ENCODE measurements at regions not wholly inside any gene's neighbourhood (a gene's known extent, or its start where the extent isn't known, plus 50 kb on each side); places are given as distances from the start of the nearest gene placed in this dataset.

GRCh38 chrX:69038188-69038587 lies 127.1 kb downstream of the PJA1 start:
- POLR2A ChIA-PET: no interaction called here
- TF ChIP-seq CTCF (IDR thresholded peaks at IDR 0.05; ENCODE audit: low read depth, low read length): no peak
- DNase-seq (ENCODE audit: low read depth, low spot score): no peak
- no peak overlapping the region for H3K27ac ChIP-seq (ENCODE audit: low read depth, low read length)
- no peaks in the 10 kb centered on the region for H3K9me3 ChIP-seq (ENCODE audit: control insufficient read depth, insufficient read depth, low read length)
- no peak overlapping the region for H3K4me3 ChIP-seq (ENCODE audit: low read depth, low read length)
- no peaks in the 10 kb centered on the region for H3K27me3 ChIP-seq (ENCODE audit: control insufficient read depth, insufficient read depth, low read length)
- CTCF ChIA-PET: interaction anchor here (0.6 kb wide), 1 partner anchor 26 kb away, joined by 3 read pairs; no protein-coding TSS in a partner anchor

DNA sequence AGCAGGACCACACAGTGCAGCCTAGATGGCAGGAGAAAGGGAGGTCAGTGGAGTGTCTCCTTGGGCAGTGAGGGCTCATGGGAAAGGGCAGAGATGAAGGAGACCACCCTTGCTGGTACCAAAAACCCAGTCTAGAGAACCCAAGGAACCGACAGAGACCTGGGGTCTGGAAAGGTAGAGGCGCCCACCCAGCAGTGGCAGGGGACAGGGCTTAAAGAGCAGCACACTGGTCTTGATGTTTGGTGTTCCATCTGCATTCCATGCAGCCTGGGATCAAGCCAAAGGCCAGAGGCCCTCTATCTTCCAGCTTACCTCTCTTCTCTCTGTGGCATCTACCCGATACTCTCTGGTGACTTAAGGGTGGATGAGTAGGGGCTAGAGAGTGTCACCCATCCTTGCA lies 127.5 kb downstream of the PJA1 start:
- no peak for DNase-seq (ENCODE audit: low read depth, low spot score)
- Histone ChIP-seq H3K4me3 (ENCODE audit: low read depth, low read length) (no peak overlapping the region), H3K27ac (ENCODE audit: low read depth, low read length) (no peak overlapping the region), H3K9me3 (ENCODE audit: control insufficient read depth, insufficient read depth, low read length) (no peaks in the 10 kb centered on the region), H3K27me3 (ENCODE audit: control insufficient read depth, insufficient read depth, low read length) (no peaks in the 10 kb centered on the region)
- POLR2A ChIA-PET: no interaction called here
- CTCF ChIA-PET: interaction anchor here (0.6 kb wide), 1 partner anchor 11 kb away, joined by 5 read pairs; no protein-coding TSS in a partner anchor
- TF ChIP-seq CTCF (IDR thresholded peaks at IDR 0.05; ENCODE audit: low read depth, low read length): no peak

GRCh38 chrX:69036674-69037573 lies 128.3 kb downstream of the PJA1 start:
- no peak for DNase-seq (ENCODE audit: low read depth, low spot score)
- no peak for TF ChIP-seq CTCF (IDR thresholded peaks at IDR 0.05; ENCODE audit: low read depth, low read length)
- CTCF ChIA-PET: interaction anchor here (0.6 kb wide), 1 partner anchor 11 kb away, joined by 5 read pairs; no protein-coding TSS in a partner anchor

GRCh38 chrX:69034451-69034850 lies 130.8 kb downstream of the PJA1 start:
- POLR2A ChIA-PET: no interaction called here
- H3K9me3 ChIP-seq (ENCODE audit: control insufficient read depth, insufficient read depth, low read length): no peaks in the 10 kb centered on the region
- no peak overlapping the region for H3K27ac ChIP-seq (ENCODE audit: low read depth, low read length)
- no peaks in the 10 kb centered on the region for H3K27me3 ChIP-seq (ENCODE audit: control insufficient read depth, insufficient read depth, low read length)
- TF ChIP-seq CTCF (IDR thresholded peaks at IDR 0.05; ENCODE audit: low read depth, low read length): no peak
- DNase-seq (ENCODE audit: low read depth, low spot score): no peak
- CTCF ChIA-PET: no interaction called here
- H3K4me3 ChIP-seq (ENCODE audit: low read depth, low read length): no peak overlapping the region

More at GRCh38 chrX:69036674-69037573, 128.3 kb downstream of the PJA1 start:
- Histone ChIP-seq H3K9me3 (ENCODE audit: control insufficient read depth, insufficient read depth, low read length) (no peaks in the 10 kb centered on the region), H3K4me3 (ENCODE audit: low read depth, low read length) (no peak overlapping the region), H3K27me3 (ENCODE audit: control insufficient read depth, insufficient read depth, low read length) (no peaks in the 10 kb centered on the region), H3K27ac (ENCODE audit: low read depth, low read length) (no peak overlapping the region)
- POLR2A ChIA-PET: no interaction called here

DNA sequence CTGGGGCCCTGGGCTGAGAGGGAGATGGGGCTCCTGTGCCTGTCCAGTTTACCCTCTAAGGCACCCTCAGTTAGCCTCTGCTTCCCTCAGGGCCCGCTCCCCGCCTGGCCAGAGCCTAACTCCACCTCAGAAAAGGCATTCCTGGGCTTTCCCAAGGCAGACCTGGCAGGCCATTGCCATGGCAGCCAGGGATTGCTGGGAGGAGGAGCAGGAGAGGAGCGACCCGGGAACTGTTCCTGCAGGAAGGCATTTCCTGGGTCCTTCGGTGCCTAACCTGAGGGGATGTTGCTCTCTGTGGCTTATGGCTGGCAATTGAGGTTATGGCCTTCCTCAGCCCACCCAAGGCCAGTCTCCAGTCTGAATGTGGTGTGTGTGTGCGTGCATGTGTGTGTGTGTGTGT lies 131.3 kb downstream of the PJA1 start:
- CTCF ChIA-PET: no interaction called here
- Histone ChIP-seq H3K27me3 (ENCODE audit: control insufficient read depth, insufficient read depth, low read length) (no peaks in the 10 kb centered on the region), H3K9me3 (ENCODE audit: control insufficient read depth, insufficient read depth, low read length) (no peaks in the 10 kb centered on the region), H3K27ac (ENCODE audit: low read depth, low read length) (no peak overlapping the region), H3K4me3 (ENCODE audit: low read depth, low read length) (no peak overlapping the region)
- DNase-seq (ENCODE audit: low read depth, low spot score): no peak
- no peak for TF ChIP-seq CTCF (IDR thresholded peaks at IDR 0.05; ENCODE audit: low read depth, low read length)
- POLR2A ChIA-PET: no interaction called here
